Breast epithelium (tissue), 3 donors: ENCODE measurements at regions not wholly inside any gene's neighbourhood (a gene's known extent, or its start where the extent isn't known, plus 50 kb on each side); places are given as distances from the start of the nearest gene placed in this dataset.
"Not testable (repeated sequence)": the region's sequence is repeated elsewhere in the genome, so short reads cannot be mapped to it uniquely, and the experiment has no call there.

Experiments used
- POLR2A ChIP-seq: fragments of 450-650 bp; IDR thresholded peaks from one replicate; pipeline ENCODE4 v1.6.1; 2016; ENCODE audit warnings: antibody characterized with exemption, mild to moderate bottlenecking, moderate library complexity
- POLR2AphosphoS5 ChIP-seq, 3 donors: sonication (generic); formaldehyde crosslinking; IDR thresholded peaks; one replicate each; pipeline ENCODE4 v1.6.1; 2017; ENCODE audit warnings: antibody characterized with exemption in 3 of 3
- TF ChIP-seq, protein P1 (sequence below), 3 donors: fragments of 450-650 bp; IDR thresholded peaks; one replicate each; pipeline ENCODE4 v1.5.1; 2016 to 2017; ENCODE audit warnings: antibody characterized with exemption in 3 of 3, mild to moderate bottlenecking in 3 of 3, moderate library complexity in 3 of 3

- not testable (repeated sequence) for TF ChIP-seq POLR2A; POLR2AphosphoS5 (IDR thresholded peaks at IDR 0.05)
- TF ChIP-seq, protein P1, sequence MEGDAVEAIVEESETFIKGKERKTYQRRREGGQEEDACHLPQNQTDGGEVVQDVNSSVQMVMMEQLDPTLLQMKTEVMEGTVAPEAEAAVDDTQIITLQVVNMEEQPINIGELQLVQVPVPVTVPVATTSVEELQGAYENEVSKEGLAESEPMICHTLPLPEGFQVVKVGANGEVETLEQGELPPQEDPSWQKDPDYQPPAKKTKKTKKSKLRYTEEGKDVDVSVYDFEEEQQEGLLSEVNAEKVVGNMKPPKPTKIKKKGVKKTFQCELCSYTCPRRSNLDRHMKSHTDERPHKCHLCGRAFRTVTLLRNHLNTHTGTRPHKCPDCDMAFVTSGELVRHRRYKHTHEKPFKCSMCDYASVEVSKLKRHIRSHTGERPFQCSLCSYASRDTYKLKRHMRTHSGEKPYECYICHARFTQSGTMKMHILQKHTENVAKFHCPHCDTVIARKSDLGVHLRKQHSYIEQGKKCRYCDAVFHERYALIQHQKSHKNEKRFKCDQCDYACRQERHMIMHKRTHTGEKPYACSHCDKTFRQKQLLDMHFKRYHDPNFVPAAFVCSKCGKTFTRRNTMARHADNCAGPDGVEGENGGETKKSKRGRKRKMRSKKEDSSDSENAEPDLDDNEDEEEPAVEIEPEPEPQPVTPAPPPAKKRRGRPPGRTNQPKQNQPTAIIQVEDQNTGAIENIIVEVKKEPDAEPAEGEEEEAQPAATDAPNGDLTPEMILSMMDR (IDR thresholded peaks at IDR 0.05), result not testable (repeated sequence)
These were observed 907.1 kb downstream of the SORCS1 start for GRCh38 chr10:106257432-106257831.
